GM19438 (cell line): ENCODE measurements at regions not wholly inside any gene's neighbourhood (a gene's known extent, or its start where the extent isn't known, plus 50 kb on each side); places are given as distances from the start of the nearest gene placed in this dataset.
"Not testable (repeated sequence)": the region's sequence is repeated elsewhere in the genome, so short reads cannot be mapped to it uniquely, and the experiment has no call there.

Experiments used
- ATAC-seq: cut with Tn5 transposase; IDR thresholded peaks from one replicate; pipeline ENCODE4 v1.9.1; 2021; ENCODE audit warnings: low read depth; ENCODE audit not compliant: unreplicated experiment

DNA sequence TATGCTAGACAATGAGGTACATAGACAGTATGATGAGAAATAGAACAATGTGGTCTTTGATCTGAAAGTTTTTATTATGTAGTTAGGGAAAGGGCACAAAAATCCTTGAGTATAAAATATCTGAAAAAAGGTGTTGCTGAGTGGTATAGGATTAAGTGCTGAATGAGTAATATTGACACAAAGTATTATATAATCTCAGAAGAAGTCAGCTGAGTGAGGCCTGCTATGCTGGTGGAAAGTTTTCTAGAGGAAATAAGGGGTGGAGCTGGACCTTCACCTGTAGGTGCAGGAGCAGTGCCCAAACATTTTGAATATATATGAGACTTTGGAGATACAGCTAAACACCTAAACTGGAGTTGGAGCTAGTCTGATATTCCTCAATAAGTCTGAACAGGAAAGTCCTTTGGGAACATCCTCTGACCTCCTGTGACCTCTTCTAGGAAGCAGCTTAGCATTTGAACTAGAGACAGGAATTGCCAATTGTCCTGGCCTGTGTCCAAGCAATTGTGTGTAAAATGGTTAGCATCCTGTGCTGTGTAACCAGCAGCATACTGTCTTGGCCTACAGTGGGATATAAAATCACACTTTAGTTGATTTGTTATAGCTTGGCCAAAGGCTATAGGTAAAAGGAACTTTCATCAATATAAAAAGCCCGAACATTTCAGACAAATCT, 285.3 kb downstream of the ANKRD50 start:
- no peak for ATAC-seq

DNA sequence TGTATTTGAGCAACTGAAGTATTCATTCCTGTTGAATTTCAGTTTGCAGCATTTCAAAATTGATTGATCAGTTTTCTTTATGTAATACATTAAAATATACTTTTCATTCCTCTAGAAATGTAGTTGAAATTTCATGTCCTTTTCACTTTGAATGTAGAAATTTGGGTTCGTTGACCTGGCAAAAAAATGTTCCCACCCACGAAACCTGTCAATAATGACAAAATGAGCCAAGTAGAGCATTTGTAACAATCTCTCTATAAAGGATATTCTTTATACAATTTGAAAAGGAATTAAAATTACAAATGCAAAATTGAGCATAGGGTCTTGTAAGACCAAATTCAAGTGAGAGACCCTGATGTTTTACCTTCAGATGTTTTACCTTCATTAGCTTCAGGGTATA, 283.9 kb downstream of the ANKRD50 start:
- ATAC-seq: no peak

DNA sequence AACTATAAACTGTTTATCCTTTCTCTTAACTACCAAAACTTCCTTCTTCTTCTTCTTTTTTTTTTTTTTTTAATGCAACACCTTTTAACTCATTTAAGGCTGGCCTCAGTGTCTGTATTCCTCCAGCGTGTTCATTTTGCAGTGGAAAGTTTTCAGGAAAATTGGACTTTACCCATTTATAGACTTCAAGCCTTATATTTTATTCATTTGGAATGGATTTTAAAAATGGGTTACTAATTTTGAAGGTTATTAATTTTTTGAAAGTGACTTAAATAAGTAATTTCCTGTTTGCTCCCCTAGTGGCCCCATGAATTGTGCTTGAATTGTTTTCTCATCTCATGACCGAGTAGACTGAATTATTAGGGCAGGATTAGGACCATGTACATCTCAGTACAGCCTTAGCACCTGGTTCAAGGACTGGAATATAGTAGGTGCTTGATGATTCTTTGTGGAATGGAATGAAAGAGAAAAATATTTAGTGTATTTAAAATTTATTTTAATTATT, 282.7 kb downstream of the ANKRD50 start:
- ATAC-seq: no peak

DNA sequence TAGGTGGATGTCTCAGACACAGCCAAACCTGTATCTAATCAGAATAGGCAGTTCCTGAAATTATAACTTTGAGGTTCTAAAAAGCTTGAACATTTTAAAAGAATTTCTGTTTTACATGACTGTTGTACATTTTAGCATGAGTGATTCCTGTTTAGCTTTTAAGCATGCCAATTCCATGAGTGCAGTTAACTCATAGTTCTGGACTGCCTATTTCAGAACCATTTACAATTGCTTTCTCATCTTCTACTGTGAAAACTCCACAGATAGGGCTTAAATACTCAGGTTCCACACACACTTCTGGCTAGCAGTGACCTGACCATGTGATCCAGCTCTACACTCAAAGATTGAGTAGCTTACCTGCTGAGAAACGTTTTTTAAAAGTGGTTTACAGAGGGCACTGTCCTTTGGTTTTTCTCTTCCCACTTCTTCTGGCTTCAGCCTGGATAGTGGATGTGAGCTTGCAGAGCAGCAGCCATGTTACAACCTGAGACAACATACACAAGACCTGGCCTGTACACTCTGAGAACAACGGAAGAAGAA, 280.8 kb downstream of the ANKRD50 start:
- ATAC-seq: no peak

DNA sequence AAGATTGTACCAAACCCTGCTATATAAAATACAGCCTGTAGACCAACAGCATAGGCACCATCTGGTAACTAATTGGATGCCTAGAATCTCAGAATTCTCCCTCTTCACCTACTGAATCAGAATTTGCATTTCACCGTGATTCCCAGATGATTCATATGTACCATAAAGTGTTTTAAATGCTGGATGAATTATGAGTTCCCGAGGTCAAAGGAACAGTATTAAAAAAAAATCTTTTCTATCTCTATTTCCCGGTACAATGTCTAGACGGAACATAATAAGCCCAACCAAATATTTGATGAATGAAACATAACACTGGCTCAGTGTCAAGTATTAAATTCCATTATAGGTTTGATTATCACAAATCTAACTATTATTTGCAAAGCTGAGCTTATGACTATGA, 280.0 kb downstream of the ANKRD50 start:
- ATAC-seq: no peak

DNA sequence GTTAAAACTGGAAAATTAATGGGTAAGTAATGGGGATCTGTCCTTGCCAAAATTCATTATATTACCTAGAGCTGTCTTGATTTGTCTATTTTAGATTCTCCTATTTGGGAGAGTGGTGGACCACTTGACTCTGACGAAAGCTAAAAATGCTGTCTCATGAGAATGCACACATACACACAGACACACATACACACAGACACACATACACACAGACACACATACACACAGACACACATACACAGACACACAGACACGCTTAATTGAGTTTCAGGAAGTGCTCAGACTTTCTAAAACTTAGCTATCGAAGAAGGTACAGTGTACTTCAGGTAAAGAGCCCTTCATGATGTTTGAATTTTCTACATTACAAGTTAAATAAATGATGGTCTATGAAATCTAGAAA, 279.5 kb downstream of the ANKRD50 start:
- ATAC-seq: no peak

DNA sequence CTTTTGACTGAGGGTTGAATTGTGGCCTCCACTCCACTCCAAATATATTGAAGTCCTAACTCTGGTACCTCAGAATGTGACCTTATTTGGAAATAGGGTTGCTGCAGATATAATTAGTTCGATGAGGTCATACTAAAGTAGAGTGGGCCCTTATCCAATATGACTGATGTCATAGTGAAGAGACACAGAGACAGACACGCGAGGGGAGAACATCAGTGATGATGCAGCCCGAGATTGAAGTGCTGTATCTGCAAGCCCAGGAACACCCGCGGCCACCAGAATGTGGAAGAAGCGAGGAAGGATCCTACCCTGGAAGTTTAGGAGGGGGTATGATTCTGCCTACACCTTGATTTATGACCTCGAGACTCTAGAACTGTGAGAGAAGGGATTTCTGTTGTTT, 279.0 kb downstream of the ANKRD50 start:
- ATAC-seq: no peak

DNA sequence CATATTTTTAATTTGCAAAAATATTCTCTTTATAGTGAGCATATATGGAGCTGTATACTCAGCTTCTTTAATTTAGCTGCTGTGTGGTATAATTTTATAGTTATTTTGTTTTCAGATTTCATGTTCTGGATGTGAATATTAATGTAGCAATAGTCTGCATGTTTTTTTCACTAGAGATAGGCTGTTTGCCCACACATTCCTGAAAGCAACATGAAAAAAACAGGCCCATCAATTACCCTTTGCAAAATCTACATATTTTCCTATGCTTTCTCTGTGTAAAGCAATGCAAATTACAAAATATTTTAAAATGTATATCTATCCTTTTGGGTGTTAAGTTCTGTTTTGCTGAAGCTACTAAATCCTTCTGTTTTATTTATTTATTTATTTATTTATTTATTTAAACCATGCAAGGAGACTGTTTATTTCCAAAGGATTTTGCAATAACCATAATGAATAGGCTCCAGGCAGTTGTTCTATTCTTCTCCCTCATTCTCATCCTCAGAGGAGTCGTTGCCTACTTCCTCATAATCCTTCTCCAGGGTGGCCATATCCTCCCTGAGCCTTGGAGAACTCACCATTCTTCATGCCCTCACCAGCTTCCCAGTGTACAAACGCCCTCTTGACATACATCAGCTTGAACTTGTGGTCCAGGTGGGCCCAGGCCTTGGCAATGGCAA, 277.1 kb downstream of the ANKRD50 start:
- ATAC-seq: no peak

DNA sequence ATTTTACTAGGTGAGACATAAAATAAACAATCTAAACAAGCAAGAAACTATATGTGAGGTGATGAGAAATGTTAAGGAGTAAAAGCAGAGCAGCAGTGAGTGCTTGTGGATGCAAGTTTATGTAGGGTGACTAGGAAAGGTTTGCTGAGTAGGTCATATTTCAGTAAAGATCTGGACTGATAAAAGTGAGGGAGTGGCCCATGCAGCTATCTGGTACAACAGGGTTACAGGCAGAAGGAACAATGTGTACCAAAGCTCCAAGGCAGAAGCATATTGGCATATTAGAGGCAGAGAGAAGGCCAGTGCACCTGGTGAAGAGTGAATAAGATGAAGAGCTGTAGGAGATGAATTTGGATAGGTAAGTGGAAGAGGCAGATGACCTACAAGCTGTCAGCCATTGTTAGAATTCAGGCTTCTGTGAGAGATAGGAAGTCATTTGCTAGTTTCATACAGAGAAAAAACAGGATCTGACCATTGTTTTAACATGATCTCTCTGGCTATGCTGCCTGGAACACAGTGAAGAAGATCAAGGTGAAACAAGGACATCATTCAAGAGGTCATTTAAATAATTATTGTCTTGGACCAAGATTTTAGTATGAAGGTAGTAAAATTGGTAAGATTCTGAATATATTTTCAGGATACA, 274.6 kb downstream of the ANKRD50 start:
- ATAC-seq: no peak

DNA sequence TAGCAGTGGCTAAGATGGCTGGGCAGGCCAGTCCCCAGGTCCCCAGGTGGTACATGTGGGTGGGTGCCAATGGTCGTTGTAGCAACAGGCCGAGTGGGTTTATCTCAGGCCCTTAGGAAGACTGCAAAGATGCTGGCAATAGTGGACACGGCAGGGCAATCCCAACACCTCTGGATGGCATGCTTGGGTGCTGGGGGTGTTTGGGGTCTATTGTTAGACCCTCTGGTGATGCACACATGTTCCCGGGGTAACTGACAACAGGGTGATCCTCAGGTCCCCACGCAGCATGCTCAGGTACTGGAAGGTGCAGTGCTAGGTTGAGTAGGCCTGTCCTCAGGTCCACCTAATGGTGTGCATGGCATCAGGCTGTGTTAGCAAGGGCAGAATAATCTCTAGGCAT, 267.5 kb downstream of the ANKRD50 start:
- no peak for ATAC-seq

DNA sequence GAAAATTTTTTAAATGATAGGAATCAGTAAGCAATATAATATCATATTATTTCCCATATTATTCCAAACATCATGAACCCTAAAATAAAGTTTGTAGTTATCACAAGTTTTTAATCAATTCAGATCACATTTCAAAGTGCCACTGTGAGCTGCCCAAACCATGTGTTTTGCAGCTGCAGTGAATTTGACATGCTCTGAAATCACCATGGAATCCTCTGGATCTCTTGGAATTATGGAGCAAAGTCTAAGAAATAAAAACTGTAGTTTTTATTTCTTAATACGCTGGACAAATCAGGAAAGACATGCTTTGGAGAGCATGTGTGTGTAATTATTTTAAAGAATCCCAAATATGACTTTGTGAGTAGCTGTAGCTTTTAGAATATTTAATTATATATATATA, 262.7 kb downstream of the ANKRD50 start:
- ATAC-seq: no peak

DNA sequence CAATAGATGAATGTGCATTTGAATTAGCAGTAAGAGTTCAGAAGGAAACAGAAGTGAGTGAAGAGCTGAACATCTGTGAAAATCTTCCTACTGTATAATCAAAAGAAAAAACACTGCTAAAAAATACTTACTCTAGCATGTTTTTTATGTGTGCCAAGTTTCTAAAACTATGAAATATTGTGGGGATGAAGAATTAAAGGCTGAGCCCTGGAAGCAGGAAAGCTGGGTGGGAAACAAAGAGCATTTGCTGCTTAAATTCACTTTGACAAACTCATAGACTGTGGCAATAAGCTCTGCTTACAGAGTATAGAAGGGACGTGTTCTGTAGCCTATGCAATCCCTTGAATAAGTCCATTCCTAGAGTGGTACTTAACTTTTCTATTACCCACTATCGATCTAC, 261.7 kb downstream of the ANKRD50 start:
- no peak for ATAC-seq

DNA sequence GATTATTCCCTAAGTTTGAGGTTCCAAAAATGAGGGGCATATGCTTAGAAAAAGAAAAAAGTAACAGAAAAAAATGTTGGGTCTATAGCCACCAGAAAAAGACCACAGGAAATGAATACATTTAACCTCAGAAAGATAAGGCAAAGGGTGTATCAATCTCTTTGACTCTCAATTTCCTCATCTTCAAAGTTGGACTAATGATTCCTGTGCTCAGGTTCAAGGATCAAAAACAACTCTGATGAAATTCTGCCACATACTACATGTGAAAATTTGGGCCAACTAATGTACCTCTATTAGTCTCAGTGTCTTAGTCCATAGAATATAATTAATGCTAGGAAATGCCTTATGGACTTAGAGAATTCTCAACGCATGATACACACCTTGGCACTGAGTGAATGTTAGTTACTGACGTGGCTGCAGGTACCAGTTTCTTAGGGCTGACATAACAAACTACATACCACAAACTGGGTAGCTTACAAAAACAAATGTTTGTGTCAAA, 257.7 kb downstream of the ANKRD50 start:
- no peak for ATAC-seq

DNA sequence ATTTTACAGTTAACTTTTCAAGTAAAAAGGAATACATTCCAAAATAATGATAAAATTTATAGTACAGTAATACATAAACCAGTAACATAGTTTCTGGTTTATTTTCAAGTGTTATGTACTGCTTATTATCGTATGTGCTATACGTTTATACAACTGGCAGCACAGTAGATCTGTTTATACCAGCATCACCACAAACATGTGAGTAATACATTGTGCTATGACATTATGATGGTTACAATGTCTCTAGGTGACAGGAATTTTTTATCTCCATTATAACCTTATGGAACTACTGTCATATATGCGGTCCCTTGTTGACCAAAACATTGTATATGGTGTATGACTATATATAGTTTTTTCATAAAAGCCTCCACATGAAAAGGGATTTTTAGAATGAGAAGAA, 256.9 kb downstream of the ANKRD50 start:
- no peak for ATAC-seq

DNA sequence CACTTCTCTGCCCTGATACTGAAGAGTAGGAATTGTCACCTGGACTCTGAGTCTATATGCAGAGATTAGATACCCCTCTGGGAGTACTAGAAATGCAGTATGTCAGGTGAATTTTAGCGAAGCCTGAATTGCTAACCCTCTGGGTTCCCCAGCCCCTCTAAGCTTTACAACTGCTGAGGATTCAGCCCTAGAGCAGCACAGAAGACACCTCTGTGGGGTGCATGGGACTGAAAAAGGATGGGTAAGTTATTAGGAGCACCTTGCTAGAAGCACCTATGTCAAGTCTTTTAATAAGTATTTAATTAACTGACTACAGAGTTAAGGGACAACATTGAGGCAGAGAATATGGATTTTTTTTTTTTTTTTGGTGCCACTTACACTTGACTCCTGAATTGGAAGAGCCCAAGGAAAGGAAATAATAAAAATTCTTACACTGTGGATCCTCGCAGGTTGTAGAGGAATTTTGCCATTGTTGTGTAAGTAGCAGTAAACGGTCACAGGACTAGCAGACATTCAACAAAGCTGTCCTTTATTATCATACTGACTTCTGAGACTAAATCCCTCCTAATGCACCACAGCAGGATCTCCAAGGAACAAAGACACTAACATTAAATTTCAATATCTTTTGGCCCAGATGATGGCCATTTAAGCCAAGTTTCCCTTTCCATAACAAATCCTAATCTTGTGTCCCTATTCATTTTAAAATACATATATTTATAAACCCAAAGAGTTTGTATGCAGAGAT, 253.2 kb downstream of the ANKRD50 start:
- ATAC-seq: no peak

DNA sequence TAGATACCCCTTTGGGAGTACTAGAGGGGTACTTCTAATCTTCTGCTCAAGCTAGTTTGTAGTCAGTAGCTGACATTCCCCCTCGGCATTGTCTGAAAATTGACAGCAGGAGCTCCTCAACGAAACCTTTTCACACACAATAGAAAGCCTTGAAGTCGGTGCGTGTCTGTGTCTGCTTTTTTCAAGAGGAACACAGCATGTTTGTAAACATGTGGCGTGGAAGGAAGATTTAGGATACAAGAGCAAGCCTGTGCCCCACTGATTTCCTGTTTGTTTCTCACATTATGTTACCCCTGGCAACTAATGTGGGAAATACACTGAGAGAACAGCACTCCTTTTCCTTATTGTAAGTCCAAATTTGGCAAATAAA, 252.6 kb downstream of the ANKRD50 start:
- ATAC-seq: no peak

DNA sequence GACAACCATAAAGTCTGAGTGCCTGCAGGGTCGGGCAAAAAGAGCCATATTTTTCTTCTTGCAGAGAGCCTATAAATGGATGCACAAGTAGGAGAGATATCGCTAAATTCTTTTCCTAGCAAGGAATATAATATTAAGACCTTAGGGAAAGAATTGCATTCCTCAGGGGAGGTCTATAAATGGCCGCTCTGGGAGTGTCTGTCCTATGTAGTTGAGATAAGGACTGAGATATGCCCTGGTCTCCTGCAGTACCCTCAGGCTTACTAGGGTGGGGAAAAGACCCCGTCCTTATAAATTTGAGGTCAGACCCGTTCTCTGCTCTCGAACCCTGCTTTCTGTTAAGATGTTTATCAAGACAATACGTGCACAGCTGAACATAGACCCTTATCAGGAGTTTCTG, 250.9 kb downstream of the ANKRD50 start:
- ATAC-seq: not testable (repeated sequence)

DNA sequence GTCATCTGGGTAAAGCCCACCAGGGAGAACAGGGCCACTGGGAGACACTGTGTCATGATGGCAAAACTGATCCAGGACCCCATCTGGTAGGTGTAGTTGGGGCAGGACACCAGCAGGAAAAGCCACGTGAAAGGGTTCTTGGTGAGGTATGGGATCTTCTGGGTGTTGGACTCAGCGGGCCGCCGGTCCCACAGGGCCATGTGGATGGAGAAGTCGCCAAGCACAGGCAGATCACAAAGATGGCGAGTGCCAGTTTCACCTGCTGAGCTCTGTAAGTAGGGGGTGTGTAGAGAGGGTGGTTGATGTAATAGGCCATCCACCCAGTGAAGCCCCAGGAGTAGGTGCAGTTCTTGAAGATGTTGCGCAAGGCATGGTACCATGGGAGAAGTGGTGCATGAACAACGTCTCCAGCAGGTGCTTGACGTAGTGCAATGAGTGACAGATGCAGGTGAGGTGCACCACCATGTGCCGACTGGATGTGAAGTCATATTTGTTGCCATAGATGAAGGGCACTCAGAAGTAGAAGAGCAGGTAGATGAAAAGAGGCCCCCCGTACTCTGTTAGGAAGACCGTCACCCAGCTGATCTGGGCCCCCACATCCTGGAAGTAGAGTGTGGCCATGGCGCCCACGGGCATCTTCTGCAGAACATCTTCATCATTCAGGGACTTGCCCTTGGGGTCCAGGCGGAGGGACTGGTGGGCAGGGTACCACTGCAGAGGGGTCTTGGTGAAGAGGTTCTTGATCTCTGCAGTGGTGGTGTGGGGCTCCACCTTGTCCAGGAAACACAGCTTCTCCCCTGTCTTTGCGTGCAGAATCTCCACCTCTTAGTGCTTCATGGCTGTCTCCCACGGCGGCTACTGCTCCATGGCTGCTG, 249.3 kb downstream of the ANKRD50 start:
- no peak for ATAC-seq

DNA sequence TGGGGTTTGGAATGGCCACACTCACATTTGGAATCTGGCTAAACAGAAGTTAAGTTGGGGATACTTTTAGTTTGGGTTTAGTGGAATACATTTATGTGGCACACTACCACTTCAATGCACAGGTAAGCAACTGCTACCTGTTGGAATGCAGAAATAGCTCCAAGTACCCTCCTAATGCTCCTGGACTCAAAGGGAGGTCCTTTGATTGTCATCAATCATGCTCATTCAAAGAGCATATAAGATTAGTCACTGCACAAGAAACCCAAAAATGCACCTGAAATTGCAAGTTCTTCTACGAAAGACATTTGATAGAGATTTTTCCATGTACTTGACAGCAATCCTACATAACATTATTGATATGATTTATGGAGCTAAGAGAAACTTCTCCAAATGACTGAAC, 247.7 kb downstream of the ANKRD50 start:
- ATAC-seq: no peak

DNA sequence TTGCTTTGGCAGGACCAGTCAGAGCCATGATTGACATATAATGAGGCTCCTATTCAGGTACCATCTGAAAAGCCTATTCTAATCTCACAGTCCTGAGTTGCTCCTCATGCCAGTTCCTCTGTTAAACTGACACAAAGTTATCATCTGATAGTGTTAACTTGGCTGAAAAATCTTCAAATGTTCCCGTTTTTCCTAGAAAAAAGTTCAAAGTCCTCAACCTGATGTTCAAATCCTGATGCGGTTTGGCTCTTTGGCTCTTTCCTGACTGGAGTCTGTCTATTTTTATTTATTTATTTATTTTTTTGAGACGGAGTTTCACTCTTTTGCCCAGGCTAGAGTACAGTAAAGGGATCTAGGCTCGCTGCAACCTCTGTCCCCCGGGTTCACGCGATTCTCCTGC, 244.2 kb downstream of the ANKRD50 start:
- no peak for ATAC-seq
